NCI-H526 treated with DMSO at 0.1 percent for 48 hours (cell line): ENCODE measurements at regions not wholly inside any gene's neighbourhood (a gene's known extent, or its start where the extent isn't known, plus 50 kb on each side); places are given as distances from the start of the nearest gene placed in this dataset.

ENCODE experiments used
- DNase-seq: peaks from one replicate; lab custom pipeline; 2025; lab: John Stamatoyannopoulos, UW

DNA sequence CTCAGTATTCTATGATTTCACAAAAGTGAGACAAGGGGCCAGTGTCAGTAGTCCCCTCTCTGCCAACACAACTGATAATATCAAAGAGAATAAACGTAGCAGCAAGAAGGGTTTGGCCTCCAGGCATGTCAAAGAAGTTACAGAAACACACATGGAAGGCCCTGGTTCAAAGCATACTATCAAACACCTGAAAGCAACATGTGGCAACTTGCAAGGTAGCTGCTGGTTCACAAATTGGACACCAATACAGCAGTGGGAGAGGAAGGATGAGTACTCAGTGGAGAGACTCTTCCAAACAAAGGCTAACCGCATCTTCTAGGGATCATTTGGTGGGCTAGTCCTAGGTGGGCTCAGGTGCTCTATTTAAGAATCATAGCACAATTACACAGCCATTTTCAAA lies 74.9 kb upstream of the MAOA start:
- no peak for DNase-seq

DNA sequence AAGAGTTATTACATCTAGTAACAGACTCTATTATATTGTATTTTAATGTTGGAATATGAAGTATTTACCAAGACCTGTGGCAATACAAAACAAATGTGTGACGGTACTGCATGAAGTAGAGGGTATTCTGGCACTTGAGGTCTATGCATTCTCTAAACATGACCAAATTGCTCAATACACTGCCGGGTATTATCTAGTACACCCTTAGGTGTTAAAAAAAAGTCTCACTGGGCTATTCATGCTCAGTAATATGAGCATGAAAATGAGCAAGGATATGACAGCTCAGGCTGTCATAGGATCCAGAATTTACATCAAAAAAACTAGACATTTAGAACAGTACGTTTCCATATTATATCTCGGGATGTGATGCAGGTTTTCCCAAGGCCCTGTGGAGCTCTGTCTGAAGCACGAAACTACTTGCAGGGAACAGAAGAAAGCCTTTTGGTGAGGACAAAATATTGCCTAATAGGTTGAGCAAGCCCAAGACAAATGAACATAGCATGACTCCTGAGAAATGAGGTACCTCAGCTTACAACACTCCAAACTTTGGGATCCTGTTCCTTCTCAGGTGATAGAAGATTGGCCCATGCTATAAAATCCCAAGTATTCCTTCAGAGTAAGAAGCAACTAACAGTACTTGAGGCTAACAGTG lies 74.1 kb upstream of the MAOA start:
- no peak for DNase-seq

- DNase-seq = no peak
These were observed 73.6 kb upstream of the MAOA start for GRCh38 chrX:43582540-43582913.

GRCh38 chrX:43585922-43586321 lies 70.2 kb upstream of the MAOA start:
- DNase-seq = no peak

GRCh38 chrX:43586830-43587229 lies 69.3 kb upstream of the MAOA start:
- no peak for DNase-seq

- DNase-seq = peak; percentile 37
These were observed 66.4 kb upstream of the MAOA start for GRCh38 chrX:43589735-43590134.

- no peak for DNase-seq
These were observed 65.9 kb upstream of the MAOA start for GRCh38 chrX:43590150-43590549.

GRCh38 chrX:43592597-43592996 lies 63.5 kb upstream of the MAOA start:
- no peak for DNase-seq

DNA sequence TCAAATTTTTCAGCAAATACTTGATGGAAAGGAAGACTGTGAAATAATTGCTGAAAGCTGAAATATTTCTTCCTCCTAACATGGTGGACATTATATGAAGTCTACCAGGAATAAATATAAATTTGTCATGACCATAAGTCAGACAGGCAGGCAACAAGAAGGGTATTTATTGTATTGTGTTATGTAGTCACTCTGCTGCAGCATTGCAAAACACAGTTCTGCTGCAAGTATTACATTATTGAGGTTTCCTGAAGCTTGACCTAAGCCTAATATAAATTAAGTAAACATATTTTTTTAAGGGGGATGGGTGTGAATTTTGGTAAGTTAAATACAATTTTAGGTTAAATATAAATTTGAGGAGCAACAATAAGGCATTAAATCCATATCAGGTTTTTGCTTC lies 60.2 kb upstream of the MAOA start:
- no peak for DNase-seq

GRCh38 chrX:43604753-43605152 lies 51.3 kb upstream of the MAOA start:
- no peak for DNase-seq

DNA sequence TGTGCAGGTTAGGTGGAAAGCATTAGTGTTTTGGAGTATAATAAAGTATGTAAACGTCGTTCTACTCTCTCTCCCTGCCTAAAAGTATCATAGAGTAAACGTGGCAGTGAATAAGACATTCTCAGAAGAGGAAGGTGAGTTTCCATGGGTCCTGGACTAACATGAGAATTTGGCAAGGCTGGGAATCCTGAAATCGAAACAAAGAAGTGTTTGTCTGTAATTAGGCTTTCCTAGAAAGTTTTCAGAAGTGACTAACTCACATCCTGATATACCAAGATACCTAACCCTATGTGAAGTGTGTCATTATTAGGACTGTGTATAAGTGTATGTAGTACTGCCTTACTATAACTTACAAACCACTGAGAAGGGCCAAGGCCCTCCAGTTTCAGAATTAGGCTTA lies 50.7 kb upstream of the MAOA start:
- no peak for DNase-seq
